GM19395 (cell line): ENCODE measurements at regions not wholly inside any gene's neighbourhood (a gene's known extent, or its start where the extent isn't known, plus 50 kb on each side); places are given as distances from the start of the nearest gene placed in this dataset.

Source experiments
- ATAC-seq: cut with Tn5 transposase; IDR thresholded peaks from one replicate; pipeline ENCODE4 v1.9.1; 2021; ENCODE audit warnings: mild to moderate bottlenecking, moderate library complexity; ENCODE audit not compliant: unreplicated experiment

- ATAC-seq = no peak
These were observed 530.3 kb downstream of the EPHA5 start for GRCh38 chr4:65139998-65140397.

GRCh38 chr4:65126200-65126599, 544.1 kb downstream of the EPHA5 start:
- no peak for ATAC-seq

GRCh38 chr4:65120287-65120686, 550.0 kb downstream of the EPHA5 start:
- ATAC-seq = no peak

- ATAC-seq = no peak
These were observed 567.9 kb downstream of the EPHA5 start for GRCh38 chr4:65102419-65102818.

GRCh38 chr4:65096630-65097029, 573.7 kb downstream of the EPHA5 start:
- no peak for ATAC-seq

GRCh38 chr4:65089666-65090065, 580.6 kb downstream of the EPHA5 start:
- no peak for ATAC-seq

- no peak for ATAC-seq
These were observed 587.2 kb downstream of the EPHA5 start for GRCh38 chr4:65083076-65083475.

GRCh38 chr4:65071564-65071963, 598.7 kb downstream of the EPHA5 start:
- ATAC-seq = no peak

- no peak for ATAC-seq
These were observed 601.1 kb downstream of the EPHA5 start for GRCh38 chr4:65069177-65069576.

- no peak for ATAC-seq
These were observed 604.2 kb downstream of the EPHA5 start for GRCh38 chr4:65066106-65066505.

GRCh38 chr4:65063601-65064000, 606.7 kb downstream of the EPHA5 start:
- no peak for ATAC-seq

- no peak for ATAC-seq
These were observed 619.5 kb downstream of the EPHA5 start for GRCh38 chr4:65050786-65051185.

GRCh38 chr4:65046192-65047133, 623.8 kb downstream of the EPHA5 start:
- ATAC-seq = no peak

- no peak for ATAC-seq
These were observed 624.6 kb upstream of the TECRL start for GRCh38 chr4:65033899-65034298.

GRCh38 chr4:65028592-65028991, 619.3 kb upstream of the TECRL start:
- no peak for ATAC-seq

GRCh38 chr4:65023883-65024670, 614.8 kb upstream of the TECRL start:
- no peak for ATAC-seq

- no peak for ATAC-seq
These were observed 613.8 kb upstream of the TECRL start for GRCh38 chr4:65023081-65023480.

GRCh38 chr4:65021737-65022136, 612.5 kb upstream of the TECRL start:
- no peak for ATAC-seq

GRCh38 chr4:65021149-65021548, 611.9 kb upstream of the TECRL start:
- ATAC-seq = no peak

GRCh38 chr4:65019775-65020174, 610.5 kb upstream of the TECRL start:
- ATAC-seq = no peak

GRCh38 chr4:65018313-65018712, 609.1 kb upstream of the TECRL start:
- no peak for ATAC-seq

- ATAC-seq = no peak
These were observed 604.8 kb upstream of the TECRL start for GRCh38 chr4:65014078-65014477.
